Breast epithelium (tissue), 3 donors: ENCODE measurements at regions not wholly inside any gene's neighbourhood (a gene's known extent, or its start where the extent isn't known, plus 50 kb on each side); places are given as distances from the start of the nearest gene placed in this dataset.

Experiments
- POLR2AphosphoS5 ChIP-seq, 3 donors: sonication (generic); formaldehyde crosslinking; IDR thresholded peaks; one replicate each; pipeline ENCODE4 v1.6.1; 2017; ENCODE audit warnings: antibody characterized with exemption in 3 of 3
- TF ChIP-seq, protein P1 (sequence below), 3 donors: fragments of 450-650 bp; IDR thresholded peaks; one replicate each; pipeline ENCODE4 v1.5.1; 2016 to 2017; ENCODE audit warnings: antibody characterized with exemption in 3 of 3, mild to moderate bottlenecking in 3 of 3, moderate library complexity in 3 of 3

DNA sequence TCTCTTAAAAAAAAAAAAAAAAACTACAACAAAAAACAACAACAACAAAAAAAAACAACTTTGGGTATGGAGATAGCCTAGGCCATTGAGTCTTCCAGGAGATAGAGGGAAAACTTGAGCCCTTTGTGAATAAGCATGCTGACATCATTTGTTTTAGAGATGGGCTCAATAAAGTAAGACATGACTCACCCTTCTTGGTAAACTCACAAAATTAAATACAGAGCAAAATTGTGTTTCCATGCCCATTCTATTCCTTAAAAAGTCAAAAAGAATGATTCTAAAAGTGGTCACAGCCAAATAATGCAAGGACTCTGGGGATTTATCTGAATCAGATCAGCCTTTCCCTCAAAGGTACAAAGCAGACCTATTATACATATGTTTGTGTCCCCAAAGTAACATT is 117.4 kb downstream of the ETAA1 start:
- TF ChIP-seq, protein P1, sequence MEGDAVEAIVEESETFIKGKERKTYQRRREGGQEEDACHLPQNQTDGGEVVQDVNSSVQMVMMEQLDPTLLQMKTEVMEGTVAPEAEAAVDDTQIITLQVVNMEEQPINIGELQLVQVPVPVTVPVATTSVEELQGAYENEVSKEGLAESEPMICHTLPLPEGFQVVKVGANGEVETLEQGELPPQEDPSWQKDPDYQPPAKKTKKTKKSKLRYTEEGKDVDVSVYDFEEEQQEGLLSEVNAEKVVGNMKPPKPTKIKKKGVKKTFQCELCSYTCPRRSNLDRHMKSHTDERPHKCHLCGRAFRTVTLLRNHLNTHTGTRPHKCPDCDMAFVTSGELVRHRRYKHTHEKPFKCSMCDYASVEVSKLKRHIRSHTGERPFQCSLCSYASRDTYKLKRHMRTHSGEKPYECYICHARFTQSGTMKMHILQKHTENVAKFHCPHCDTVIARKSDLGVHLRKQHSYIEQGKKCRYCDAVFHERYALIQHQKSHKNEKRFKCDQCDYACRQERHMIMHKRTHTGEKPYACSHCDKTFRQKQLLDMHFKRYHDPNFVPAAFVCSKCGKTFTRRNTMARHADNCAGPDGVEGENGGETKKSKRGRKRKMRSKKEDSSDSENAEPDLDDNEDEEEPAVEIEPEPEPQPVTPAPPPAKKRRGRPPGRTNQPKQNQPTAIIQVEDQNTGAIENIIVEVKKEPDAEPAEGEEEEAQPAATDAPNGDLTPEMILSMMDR (IDR thresholded peaks at IDR 0.05) = no peak
- TF ChIP-seq POLR2AphosphoS5 (IDR thresholded peaks at IDR 0.05) = no peak
